H9 (cell line): ENCODE measurements at regions not wholly inside any gene's neighbourhood (a gene's known extent, or its start where the extent isn't known, plus 50 kb on each side); places are given as distances from the start of the nearest gene placed in this dataset.

Source experiments
- DNase-seq: peaks from one replicate; pipeline ENCODE4 v3.0.0-alpha.2; 2017
- H2AFZ ChIP-seq: one replicate; pipeline ENCODE4 v1.6.1; 2013; ENCODE audit warnings: mild to moderate bottlenecking, low read length, control low read depth, moderate library complexity
- H2AK5ac ChIP-seq: 2 replicates; pipeline ENCODE4 v1.6.1; 2013; ENCODE audit warnings: low read length, control low read depth, mixed read lengths; ENCODE audit not compliant: insufficient read length
- H2BK120ac ChIP-seq: one replicate; pipeline ENCODE4 v1.6.1; 2013; ENCODE audit warnings: low read depth, mild to moderate bottlenecking, low read length, control low read depth, inconsistent platforms; ENCODE audit not compliant: poor library complexity, severe bottlenecking
- H2BK12ac ChIP-seq: 2 replicates; pipeline ENCODE4 v1.6.1; 2013; ENCODE audit warnings: low read length, control low read depth, mixed read lengths, low read depth; ENCODE audit not compliant: insufficient read length
- H2BK15ac ChIP-seq: 2 replicates; pipeline ENCODE4 v1.6.1; 2013; ENCODE audit warnings: low read depth, low read length, control low read depth
- H2BK20ac ChIP-seq: one replicate; pipeline ENCODE4 v1.6.1; 2013; ENCODE audit warnings: low read depth, mild to moderate bottlenecking, low read length, control low read depth, inconsistent platforms; ENCODE audit not compliant: poor library complexity, severe bottlenecking
- H2BK5ac ChIP-seq: 2 replicates; pipeline ENCODE4 v1.6.1; 2013; ENCODE audit warnings: low read length, control low read depth, mixed read lengths; ENCODE audit not compliant: insufficient read length
- H3K14ac ChIP-seq: 2 replicates; pipeline ENCODE4 v1.6.1; 2013; ENCODE audit warnings: low read length, control low read depth; ENCODE audit not compliant: insufficient read depth
- H3K18ac ChIP-seq: 2 replicates; pipeline ENCODE4 v1.6.1; 2013; ENCODE audit warnings: low read depth, mild to moderate bottlenecking, mixed read lengths, low read length, control low read depth; ENCODE audit not compliant: insufficient read length
- H3K23ac ChIP-seq: 2 replicates; pipeline ENCODE4 v1.6.1; 2013; ENCODE audit warnings: low read length, control low read depth, mixed read lengths, low read depth; ENCODE audit not compliant: insufficient read length
- H3K23me2 ChIP-seq: 2 replicates; pipeline ENCODE4 v1.6.1; 2013; ENCODE audit warnings: low read depth, mild to moderate bottlenecking, mixed read lengths, low read length, control low read depth; ENCODE audit not compliant: insufficient read length, poor library complexity, severe bottlenecking
- H3K27ac ChIP-seq: 2 replicates; pipeline ENCODE4 v1.5.1; 2013; ENCODE audit warnings: low read length, control low read depth, mixed read lengths, low read depth; ENCODE audit not compliant: insufficient read length
- H3K27me3 ChIP-seq: 2 replicates; pipeline ENCODE4 v1.6.1; 2013; ENCODE audit warnings: low read length, control low read depth, inconsistent platforms; ENCODE audit not compliant: insufficient read depth
- H3K4ac ChIP-seq: 2 replicates; pipeline ENCODE4 v1.6.1; 2013; ENCODE audit warnings: low read depth, mild to moderate bottlenecking, control low read depth, inconsistent platforms, low read length, moderate library complexity
- H3K4me1 ChIP-seq: 2 replicates; pipeline ENCODE4 v1.6.1; 2013; ENCODE audit warnings: low read length, control low read depth, inconsistent platforms; ENCODE audit not compliant: insufficient read depth
- H3K4me2 ChIP-seq: 2 replicates; pipeline ENCODE4 v1.6.1; 2013; ENCODE audit warnings: low read length, control low read depth, mixed read lengths; ENCODE audit not compliant: insufficient read length, insufficient read depth
- H3K56ac ChIP-seq: 2 replicates; pipeline ENCODE4 v1.6.1; 2013; ENCODE audit warnings: low read depth, mild to moderate bottlenecking, mixed read lengths, low read length, control low read depth; ENCODE audit not compliant: insufficient read length
- H3K79me1 ChIP-seq: 2 replicates; pipeline ENCODE4 v1.6.1; 2013; ENCODE audit warnings: low read depth, mild to moderate bottlenecking, moderate library complexity, low read length, control low read depth, inconsistent platforms; ENCODE audit not compliant: insufficient read depth, poor library complexity, severe bottlenecking
- H3K79me2 ChIP-seq: 2 replicates; pipeline ENCODE4 v1.6.1; 2013; ENCODE audit warnings: low read length, control low read depth, inconsistent platforms; ENCODE audit not compliant: insufficient read depth
- H3K9ac ChIP-seq: 2 replicates; pipeline ENCODE4 v1.6.1; 2013; ENCODE audit warnings: low read length, control low read depth, mixed read lengths; ENCODE audit not compliant: insufficient read length; ENCODE audit errors: extremely low read depth
- H3K9me3 ChIP-seq: one replicate; pipeline ENCODE4 v1.6.1; 2013; ENCODE audit warnings: low read depth, low read length, inconsistent platforms; ENCODE audit not compliant: control insufficient read depth
- H3T11ph ChIP-seq: one replicate; pipeline ENCODE4 v1.6.1; 2013; ENCODE audit warnings: mild to moderate bottlenecking, low read length, control low read depth, inconsistent platforms
- H4K20me1 ChIP-seq: one replicate; pipeline ENCODE4 v1.6.1; 2013; ENCODE audit not compliant: control insufficient read depth, insufficient read length, insufficient read depth
- H4K5ac ChIP-seq: 2 replicates; pipeline ENCODE4 v1.6.1; 2013; ENCODE audit warnings: low read depth, mild to moderate bottlenecking, mixed read lengths, low read length, control low read depth; ENCODE audit not compliant: insufficient read length
- H4K8ac ChIP-seq: replicated peaks from 2 replicates; pipeline ENCODE4 v1.6.1; 2013; ENCODE audit warnings: low read length, control low read depth, mixed read lengths, low read depth; ENCODE audit not compliant: insufficient read length
- H4K91ac ChIP-seq: 2 replicates; pipeline ENCODE4 v1.6.1; 2013; ENCODE audit warnings: low read depth, mild to moderate bottlenecking, moderate library complexity, mixed read lengths, low read length, control low read depth; ENCODE audit not compliant: insufficient read length
- H3K27ac Mint-ChIP-seq, 3 experiments: 2 replicates in 2 of 3; 3 replicates in 1 of 3; pipeline ENCODE4 v1.8.0; 2020 to 2021; ENCODE audit warnings: mixed read lengths in 3 of 3, mild to moderate bottlenecking in 1 of 3, moderate library complexity in 1 of 3
- H3K27me3 Mint-ChIP-seq: 2 replicates; pipeline ENCODE4 v1.8.0; 2021; ENCODE audit warnings: low read depth, mild to moderate bottlenecking, moderate library complexity, mixed read lengths
- H3K36me3 Mint-ChIP-seq, 3 experiments: 2 replicates in 2 of 3; 3 replicates in 1 of 3; pipeline ENCODE4 v1.8.0; 2020 to 2021; ENCODE audit warnings: low read depth in 3 of 3, mixed read lengths in 3 of 3; ENCODE audit not compliant: insufficient read depth in 1 of 3
- H3K4me1 Mint-ChIP-seq, 2 experiments: 2 replicates each; pipeline ENCODE4 v1.8.0; 2020; ENCODE audit warnings: mixed read lengths in 2 of 2
- H3K4me3 Mint-ChIP-seq, 2 experiments: 2 replicates in 1 of 2; 3 replicates in 1 of 2; pipeline ENCODE4 v1.8.0; 2020 to 2021; ENCODE audit warnings: mild to moderate bottlenecking in 2 of 2, mixed read lengths in 2 of 2, moderate library complexity in 1 of 2
- H3K9me3 Mint-ChIP-seq, 2 experiments: 2 replicates in 1 of 2; 3 replicates in 1 of 2; pipeline ENCODE4 v1.8.0; 2020; ENCODE audit warnings: mild to moderate bottlenecking in 2 of 2, mixed read lengths in 2 of 2, moderate library complexity in 1 of 2
- TF ChIP-seq, protein P1 (sequence below): fragments of 200-600 bp; sonication (generic); conservative IDR thresholded peaks from 3 replicates; pipeline ENCODE4 v1.8.0; 2021; ENCODE audit warnings: antibody characterized with exemption, mild to moderate bottlenecking

DNA sequence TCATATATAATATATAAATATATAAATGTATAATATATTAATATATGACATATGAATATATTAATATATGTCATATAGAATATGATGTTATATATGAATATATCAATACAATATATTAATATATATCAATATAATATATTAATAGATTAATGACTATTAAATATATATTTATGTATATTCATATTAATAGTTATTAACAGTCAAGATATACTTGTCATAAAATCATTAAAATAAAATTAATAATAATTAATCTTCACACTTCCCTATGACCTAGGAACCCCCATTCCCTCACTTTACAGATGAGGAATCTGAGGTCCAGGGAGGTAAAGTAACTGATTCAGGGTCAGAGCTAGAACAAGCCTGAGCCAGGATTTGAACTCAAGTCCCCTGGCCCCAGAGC lies 70.6 kb upstream of the SLC6A11 start:
- Histone ChIP-seq H3K79me1 (no peaks in the 10 kb centered on the region), H2AK5ac (no peak overlapping the region), H3T11ph (no peak overlapping the region), H3K56ac (no peak overlapping the region), H3K9me3 (no peaks in the 10 kb centered on the region), H2BK15ac (no peak overlapping the region), H2BK120ac (no peak overlapping the region), H2AFZ (no peak overlapping the region), H3K9ac (no peak overlapping the region), H3K4ac (no peak overlapping the region), H2BK5ac (no peak overlapping the region), H3K23me2 (no peaks in the 10 kb centered on the region), H3K4me2 (no peak overlapping the region), H4K8ac (no peak overlapping the region), H4K91ac (no peak overlapping the region), H3K27ac (no peak overlapping the region), H3K27me3 (no peaks in the 10 kb centered on the region), H3K14ac (no peak overlapping the region), H4K20me1 (no peaks in the 10 kb centered on the region), H4K5ac (no peak overlapping the region), H3K79me2 (no peaks in the 10 kb centered on the region), H3K18ac (no peak overlapping the region), H3K23ac (no peak overlapping the region), H2BK20ac (no peak overlapping the region), H2BK12ac (no peak overlapping the region), H3K4me1 (no peaks in the 10 kb centered on the region)
- TF ChIP-seq, protein P1, sequence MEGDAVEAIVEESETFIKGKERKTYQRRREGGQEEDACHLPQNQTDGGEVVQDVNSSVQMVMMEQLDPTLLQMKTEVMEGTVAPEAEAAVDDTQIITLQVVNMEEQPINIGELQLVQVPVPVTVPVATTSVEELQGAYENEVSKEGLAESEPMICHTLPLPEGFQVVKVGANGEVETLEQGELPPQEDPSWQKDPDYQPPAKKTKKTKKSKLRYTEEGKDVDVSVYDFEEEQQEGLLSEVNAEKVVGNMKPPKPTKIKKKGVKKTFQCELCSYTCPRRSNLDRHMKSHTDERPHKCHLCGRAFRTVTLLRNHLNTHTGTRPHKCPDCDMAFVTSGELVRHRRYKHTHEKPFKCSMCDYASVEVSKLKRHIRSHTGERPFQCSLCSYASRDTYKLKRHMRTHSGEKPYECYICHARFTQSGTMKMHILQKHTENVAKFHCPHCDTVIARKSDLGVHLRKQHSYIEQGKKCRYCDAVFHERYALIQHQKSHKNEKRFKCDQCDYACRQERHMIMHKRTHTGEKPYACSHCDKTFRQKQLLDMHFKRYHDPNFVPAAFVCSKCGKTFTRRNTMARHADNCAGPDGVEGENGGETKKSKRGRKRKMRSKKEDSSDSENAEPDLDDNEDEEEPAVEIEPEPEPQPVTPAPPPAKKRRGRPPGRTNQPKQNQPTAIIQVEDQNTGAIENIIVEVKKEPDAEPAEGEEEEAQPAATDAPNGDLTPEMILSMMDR: no peak
- Mint-ChIP-seq H3K4me3 (no peak overlapping the region), H3K9me3 (no peaks in the 10 kb centered on the region), H3K4me1 (peaks cover 3 to 6% of the 10 kb centered on the region in 2 experiments; a peak in 2 of 4 replicates), H3K36me3 (no peaks in the 10 kb centered on the region), H3K27ac (no peak overlapping the region), H3K27me3 (peaks cover 29% of the 10 kb centered on the region)
- DNase-seq: no peak
